C4-2B (cell line): ENCODE measurements at regions not wholly inside any gene's neighbourhood (a gene's known extent, or its start where the extent isn't known, plus 50 kb on each side); places are given as distances from the start of the nearest gene placed in this dataset.

ENCODE experiments used
- H3K27ac ChIP-seq: fragments of 450-650 bp; 2 replicates; pipeline ENCODE4 v1.5.1; 2017
- CTCF ChIP-seq: fragments of 450-650 bp; conservative IDR thresholded peaks from 2 replicates; pipeline ENCODE4 v1.5.1; 2017; ENCODE audit warnings: mild to moderate bottlenecking
- ZFX ChIP-seq: fragments of 450-650 bp; IDR thresholded peaks from 2 replicates; pipeline ENCODE4 v1.6.1; 2017

GRCh38 chr4:13877626-13878025 lies 250.1 kb upstream of the BOD1L1 start:
- TF ChIP-seq ZFX (no peak), CTCF (no peak)

GRCh38 chr4:13881892-13882291 lies 254.4 kb upstream of the BOD1L1 start:
- TF ChIP-seq CTCF (no peak), ZFX (no peak)
- no peak overlapping the region for H3K27ac ChIP-seq

More at GRCh38 chr4:13877626-13878025, 250.1 kb upstream of the BOD1L1 start:
- no peak overlapping the region for H3K27ac ChIP-seq

- H3K27ac ChIP-seq, result no peak overlapping the region
- TF ChIP-seq CTCF (no peak), ZFX (no peak)
Observed at GRCh38 chr4:13887010-13887409, 259.5 kb upstream of the BOD1L1 start.

- no peak for TF ChIP-seq CTCF
- no peak for TF ChIP-seq ZFX
- no peak overlapping the region for H3K27ac ChIP-seq
Observed at GRCh38 chr4:13888112-13888511, 260.6 kb upstream of the BOD1L1 start.

- TF ChIP-seq ZFX (no peak), CTCF (no peak)
- H3K27ac ChIP-seq, result no peak overlapping the region
Observed at GRCh38 chr4:13891544-13891939, 264.0 kb upstream of the BOD1L1 start.

- H3K27ac ChIP-seq, result no peak overlapping the region
- TF ChIP-seq ZFX (no peak), CTCF (no peak)
Observed at GRCh38 chr4:13892739-13893105, 265.2 kb upstream of the BOD1L1 start.

- H3K27ac ChIP-seq, result no peak overlapping the region
Observed at GRCh38 chr4:13893211-13893610, 265.7 kb upstream of the BOD1L1 start.

More at GRCh38 chr4:13893211-13893610, 265.7 kb upstream of the BOD1L1 start:
- TF ChIP-seq ZFX (no peak), CTCF (no peak)
